Right atrium auricular region (tissue), 2 donors: ENCODE measurements at regions not wholly inside any gene's neighbourhood (a gene's known extent, or its start where the extent isn't known, plus 50 kb on each side); places are given as distances from the start of the nearest gene placed in this dataset.

Experiments used
- DNase-seq: peaks from one replicate; pipeline ENCODE4 v3.0.0-alpha.2; 2019; ENCODE audit warnings: low spot score
- H3K27ac ChIP-seq, 2 donors: fragments of 200-600 bp; sonication (generic); 1 replicate in 1 of 2; 2 replicates in 1 of 2; pipeline ENCODE4 v1.5.1; 2016 to 2019
- H3K27me3 ChIP-seq, 2 donors: fragments of 200-600 bp; sonication (generic); one replicate each; pipeline versions ENCODE4 v1.5.1 to v1.6.0; 2017 to 2019
- H3K36me3 ChIP-seq: fragments of 200-600 bp; sonication (generic); one replicate; pipeline ENCODE4 v1.5.1; 2016
- H3K4me1 ChIP-seq, 2 donors: fragments of 200-600 bp; sonication (generic); one replicate each; pipeline versions ENCODE4 v1.5.1 to v1.6.0; 2017 to 2019
- H3K4me3 ChIP-seq, 2 donors: fragments of 200-600 bp; sonication (generic); 1 replicate in 1 of 2; 2 replicates in 1 of 2; pipeline ENCODE4 v1.5.1; 2017 to 2019; ENCODE audit warnings: mild to moderate bottlenecking in 1 of 2, moderate library complexity in 1 of 2
- H3K9me3 ChIP-seq, 2 donors: fragments of 200-600 bp; sonication (generic); one replicate each; pipeline ENCODE4 v1.5.1; 2019
- TF ChIP-seq, protein P1 (sequence below), 2 donors: fragments of 200-600 bp; sonication (generic); IDR thresholded peaks; one replicate each; pipeline ENCODE4 v1.5.1; 2019; ENCODE audit warnings: antibody characterized with exemption in 2 of 2

DNA sequence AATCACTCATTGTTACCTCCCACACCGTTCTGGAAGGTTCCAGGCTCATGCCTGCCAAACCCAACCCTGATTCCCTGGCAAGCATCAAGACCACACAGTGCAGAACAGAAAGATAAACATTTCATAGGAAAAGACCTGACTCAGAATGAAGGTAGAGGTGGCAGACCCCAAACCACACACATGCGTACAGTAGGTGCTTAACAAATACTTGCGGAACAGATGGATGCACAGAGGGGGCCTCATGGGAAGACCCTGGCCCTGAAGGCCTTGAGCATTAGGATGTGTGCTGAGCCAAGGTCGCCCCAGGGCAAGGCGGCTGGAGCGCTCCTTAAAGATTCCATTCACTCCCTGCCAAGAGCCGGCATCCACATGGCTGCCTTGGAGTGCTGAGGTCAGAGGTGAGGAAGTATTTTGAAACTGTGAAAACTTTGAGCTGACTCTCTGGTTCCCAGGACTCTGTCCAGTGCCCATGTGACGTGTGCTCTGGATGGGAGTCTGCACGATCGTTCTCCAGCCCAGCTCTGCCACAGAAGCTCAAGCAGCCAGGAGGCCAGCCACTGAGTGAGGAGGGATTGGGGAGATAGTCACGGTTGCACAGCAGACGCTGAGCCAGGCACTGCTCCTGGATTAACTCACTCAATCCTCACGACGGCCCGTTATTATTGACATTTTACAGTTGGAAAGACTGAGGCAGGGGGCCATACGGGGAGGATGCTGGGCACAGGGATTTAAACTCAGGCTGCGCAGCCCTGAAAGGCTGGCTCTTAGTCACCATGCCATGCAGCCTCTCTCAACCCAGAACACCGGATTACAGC is 65.5 kb upstream of the AFDN start:
- Histone ChIP-seq H3K4me1 (peaks cover 0 to 20% of the 10 kb centered on the region in 2 donors), H3K36me3 (no peaks in the 10 kb centered on the region), H3K27ac (peak overlapping the region in 1 of 2 donors; percentile 4), H3K4me3 (no peak overlapping the region), H3K27me3 (no peaks in the 10 kb centered on the region), H3K9me3 (no peaks in the 10 kb centered on the region)
- DNase-seq: peak; percentile 81
- TF ChIP-seq, protein P1, sequence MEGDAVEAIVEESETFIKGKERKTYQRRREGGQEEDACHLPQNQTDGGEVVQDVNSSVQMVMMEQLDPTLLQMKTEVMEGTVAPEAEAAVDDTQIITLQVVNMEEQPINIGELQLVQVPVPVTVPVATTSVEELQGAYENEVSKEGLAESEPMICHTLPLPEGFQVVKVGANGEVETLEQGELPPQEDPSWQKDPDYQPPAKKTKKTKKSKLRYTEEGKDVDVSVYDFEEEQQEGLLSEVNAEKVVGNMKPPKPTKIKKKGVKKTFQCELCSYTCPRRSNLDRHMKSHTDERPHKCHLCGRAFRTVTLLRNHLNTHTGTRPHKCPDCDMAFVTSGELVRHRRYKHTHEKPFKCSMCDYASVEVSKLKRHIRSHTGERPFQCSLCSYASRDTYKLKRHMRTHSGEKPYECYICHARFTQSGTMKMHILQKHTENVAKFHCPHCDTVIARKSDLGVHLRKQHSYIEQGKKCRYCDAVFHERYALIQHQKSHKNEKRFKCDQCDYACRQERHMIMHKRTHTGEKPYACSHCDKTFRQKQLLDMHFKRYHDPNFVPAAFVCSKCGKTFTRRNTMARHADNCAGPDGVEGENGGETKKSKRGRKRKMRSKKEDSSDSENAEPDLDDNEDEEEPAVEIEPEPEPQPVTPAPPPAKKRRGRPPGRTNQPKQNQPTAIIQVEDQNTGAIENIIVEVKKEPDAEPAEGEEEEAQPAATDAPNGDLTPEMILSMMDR (IDR thresholded peaks at IDR 0.05): no peak

DNA sequence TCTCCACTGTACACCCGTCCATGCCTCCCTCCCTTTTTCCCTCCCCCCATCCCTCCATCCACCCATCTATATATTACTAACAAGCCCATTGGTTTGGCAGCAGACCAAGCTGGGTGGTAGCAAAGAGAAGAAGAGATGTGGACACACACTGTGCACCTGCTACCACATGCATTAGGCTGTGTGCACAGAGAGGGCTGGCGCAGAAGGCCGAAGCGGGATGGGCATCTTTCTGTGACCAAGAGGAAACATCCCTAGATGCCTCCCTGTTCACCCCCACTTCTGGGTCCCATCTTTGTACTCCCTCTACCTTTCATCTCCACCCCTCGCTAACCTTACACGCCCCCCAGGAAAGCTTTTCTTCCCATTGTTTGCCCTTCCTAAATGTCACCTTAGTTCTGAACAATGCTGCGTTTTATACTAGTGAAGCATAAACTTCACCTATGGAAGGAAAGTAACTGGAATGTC is 64.9 kb upstream of the AFDN start:
- no peaks in the 10 kb centered on the region for H3K9me3 ChIP-seq
- TF ChIP-seq, protein P1 (IDR thresholded peaks at IDR 0.05): no peak
- H3K27me3 ChIP-seq: no peaks in the 10 kb centered on the region
- no peak for DNase-seq
- H3K4me1 ChIP-seq: peaks cover 0 to 20% of the 10 kb centered on the region in 2 donors
- no peaks in the 10 kb centered on the region for H3K36me3 ChIP-seq
- H3K4me3 ChIP-seq: no peak overlapping the region
- peak overlapping the region in 1 of 2 donors; percentile 4 for H3K27ac ChIP-seq

DNA sequence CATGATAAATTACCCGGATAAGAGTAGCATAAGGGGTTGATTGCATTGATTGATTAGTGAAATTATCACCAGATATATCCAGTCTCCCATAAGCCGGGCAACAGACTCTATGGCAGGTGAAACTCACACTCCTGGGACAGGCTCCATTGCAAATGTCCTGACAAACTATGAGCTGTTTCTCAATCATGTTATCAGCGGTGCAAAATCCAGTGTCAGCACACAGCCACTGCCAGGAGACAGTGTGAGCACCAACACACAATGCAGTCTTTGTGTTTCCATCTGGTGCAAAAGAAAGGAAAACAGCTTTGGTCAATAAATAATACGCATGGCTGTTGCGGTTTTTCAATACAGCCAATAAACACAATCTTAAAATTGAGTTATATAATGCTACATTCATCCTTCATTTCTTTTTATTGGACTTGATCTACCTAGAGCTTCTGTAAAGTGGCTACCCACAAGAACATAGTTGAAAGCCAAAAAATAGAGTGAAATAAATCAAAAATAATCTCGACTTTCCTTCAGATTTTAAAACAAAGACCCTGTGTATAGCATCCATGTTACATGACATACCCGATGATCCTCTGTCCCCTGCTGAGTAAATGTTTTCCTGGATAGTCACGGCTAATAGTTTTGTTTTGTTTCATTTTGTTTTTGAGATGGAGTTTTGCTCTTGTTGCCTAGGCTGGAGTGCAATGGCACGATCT is 64.3 kb upstream of the AFDN start:
- H3K36me3 ChIP-seq: no peaks in the 10 kb centered on the region
- DNase-seq: no peak
- H3K9me3 ChIP-seq: no peaks in the 10 kb centered on the region
- H3K4me3 ChIP-seq: no peak overlapping the region
- TF ChIP-seq, protein P1 (IDR thresholded peaks at IDR 0.05): no peak
- no peak overlapping the region for H3K27ac ChIP-seq
- H3K27me3 ChIP-seq: no peaks in the 10 kb centered on the region
- H3K4me1 ChIP-seq: peaks cover 0 to 20% of the 10 kb centered on the region in 2 donors

DNA sequence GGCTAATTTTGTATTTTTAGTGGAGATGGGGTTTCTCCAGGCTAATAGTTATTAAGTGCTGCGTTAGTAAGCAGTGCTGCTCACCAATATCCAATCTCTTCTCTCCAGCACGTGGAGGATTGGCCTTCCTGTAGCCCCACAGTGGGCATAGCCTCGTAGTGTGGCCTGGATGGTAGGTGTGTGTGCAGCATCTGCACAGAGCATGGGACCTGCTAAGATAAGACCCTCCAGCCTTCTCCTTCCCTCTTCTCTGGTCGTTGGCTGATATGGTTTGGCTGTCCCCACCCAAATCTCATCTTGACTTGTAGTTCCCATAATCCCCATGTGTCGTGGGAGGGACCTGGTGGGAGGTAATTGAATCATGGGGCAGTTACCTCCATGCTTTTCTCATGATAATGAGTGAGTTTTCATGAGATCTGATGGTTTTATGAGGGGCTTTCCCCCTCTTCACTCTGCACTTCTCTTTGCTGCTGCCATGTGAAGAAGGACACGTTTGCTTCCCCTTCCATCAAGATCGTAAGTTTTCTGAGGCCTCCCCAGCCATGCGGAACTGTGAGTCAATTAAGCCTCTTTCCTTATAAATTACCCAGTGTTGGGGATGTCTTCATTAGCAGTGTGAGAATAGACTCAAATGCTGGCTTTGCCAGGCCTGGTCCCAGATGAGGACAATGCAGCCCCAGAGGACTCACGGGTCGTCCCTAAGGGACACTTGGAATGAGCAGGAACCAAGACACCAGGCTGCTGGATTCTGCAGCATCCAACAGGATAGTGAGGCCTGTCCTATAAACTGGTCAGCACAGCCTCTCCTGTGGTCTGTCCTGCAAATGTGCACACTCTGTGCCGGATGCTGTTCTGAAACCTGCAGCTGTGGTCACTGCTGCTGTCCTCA is 63.4 kb upstream of the AFDN start:
- no peaks in the 10 kb centered on the region for H3K36me3 ChIP-seq
- H3K27ac ChIP-seq: no peak overlapping the region
- peaks cover 0 to 20% of the 10 kb centered on the region in 2 donors for H3K4me1 ChIP-seq
- TF ChIP-seq, protein P1 (IDR thresholded peaks at IDR 0.05): no peak
- DNase-seq: no peak
- H3K9me3 ChIP-seq: no peaks in the 10 kb centered on the region
- H3K4me3 ChIP-seq: no peak overlapping the region
- H3K27me3 ChIP-seq: no peaks in the 10 kb centered on the region

DNA sequence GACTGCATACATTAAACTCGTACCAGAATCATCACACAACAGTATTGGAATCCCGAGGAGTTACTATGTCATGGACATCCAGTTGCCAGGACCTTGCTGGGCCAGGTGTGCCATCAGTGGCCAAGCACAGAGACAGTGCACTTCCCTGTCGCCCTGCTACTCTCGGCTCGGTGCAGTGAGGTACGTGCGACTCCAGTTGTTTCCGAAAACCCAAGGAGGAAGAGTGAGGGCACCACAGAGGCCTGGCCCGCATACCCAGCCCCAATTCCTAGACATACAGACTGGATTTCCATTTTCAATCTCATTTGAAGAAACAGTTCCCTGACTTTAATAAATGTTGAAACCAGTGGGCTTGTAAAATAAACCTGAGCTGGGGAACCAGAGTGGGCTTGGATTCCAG is 62.5 kb upstream of the AFDN start:
- TF ChIP-seq, protein P1 (IDR thresholded peaks at IDR 0.05): no peak
- H3K36me3 ChIP-seq: no peaks in the 10 kb centered on the region
- H3K9me3 ChIP-seq: no peaks in the 10 kb centered on the region
- H3K4me1 ChIP-seq: peaks cover 0 to 20% of the 10 kb centered on the region in 2 donors
- H3K27me3 ChIP-seq: no peaks in the 10 kb centered on the region
- H3K4me3 ChIP-seq: no peak overlapping the region
- H3K27ac ChIP-seq: no peak overlapping the region
- DNase-seq: no peak
